CD4-positive, alpha-beta T cell (primary cell): ENCODE measurements at regions not wholly inside any gene's neighbourhood (a gene's known extent, or its start where the extent isn't known, plus 50 kb on each side); places are given as distances from the start of the nearest gene placed in this dataset.

ENCODE experiments used
- ATAC-seq: fragments of 200-7000 bp; cut with Tn5 transposase; one replicate; pipeline ENCODE4 v1.10.0; 2022; ENCODE audit warnings: mild to moderate bottlenecking; ENCODE audit not compliant: poor library complexity
- CTCF ChIA-PET: fragments of 350-600 bp; sonication (Branson Sonifier 250); formaldehyde crosslinking; loops from one replicate; lab custom pipeline; 2021; ENCODE audit warnings: antibody characterized with exemption, inconsistent platforms; lab: Charles Lee
- POLR2A ChIA-PET: fragments of 350-600 bp; sonication (Branson Sonifier 250); formaldehyde crosslinking; loops from one replicate; lab custom pipeline; 2021; ENCODE audit warnings: antibody characterized with exemption, inconsistent platforms; lab: Charles Lee
- DNase-seq, 14 experiments: peaks; one replicate each; pipeline ENCODE4 v3.0.0-alpha.2; 2013 to 2020; ENCODE audit warnings: mixed read lengths in 2 of 14
- H3K27ac ChIP-seq, 2 donors: one replicate each; pipeline versions ENCODE4 v1.5.1 to v1.7.0; 2013; ENCODE audit warnings: low read length in 2 of 2, low read depth in 1 of 2, mild to moderate bottlenecking in 1 of 2
- H3K27me3 ChIP-seq, 2 experiments: 1 replicate in 1 of 2; 2 replicates in 1 of 2; pipeline versions ENCODE4 v1.6.1 to v1.7.0; 2013; ENCODE audit warnings: low read length in 2 of 2, control low read depth in 1 of 2, mild to moderate bottlenecking in 1 of 2, moderate library complexity in 1 of 2; ENCODE audit not compliant: insufficient read depth in 2 of 2, control insufficient read depth in 1 of 2
- H3K36me3 ChIP-seq: one replicate; pipeline ENCODE4 v1.6.1; 2013; ENCODE audit warnings: low read length, control low read depth; ENCODE audit not compliant: insufficient read depth
- H3K4me1 ChIP-seq: one replicate; pipeline ENCODE4 v1.6.1; 2013; ENCODE audit warnings: low read length, control low read depth; ENCODE audit not compliant: insufficient read depth
- H3K4me3 ChIP-seq: one replicate; pipeline ENCODE4 v1.5.1; 2013; ENCODE audit warnings: mild to moderate bottlenecking, low read length, moderate library complexity
- H3K9me3 ChIP-seq, 2 experiments: 1 replicate in 1 of 2; 2 replicates in 1 of 2; pipeline versions ENCODE4 v1.6.1 to v1.7.0; 2013; ENCODE audit warnings: low read length in 2 of 2, mild to moderate bottlenecking in 2 of 2, control low read depth in 1 of 2, moderate library complexity in 1 of 2; ENCODE audit not compliant: control insufficient read depth in 1 of 2, insufficient read depth in 1 of 2
- H3K27ac Mint-ChIP-seq: one replicate; pipeline ENCODE4 v1.8.0; 2020; ENCODE audit warnings: mixed read lengths
- H3K27me3 Mint-ChIP-seq: one replicate; pipeline ENCODE4 v1.8.0; 2021; ENCODE audit warnings: mixed read lengths
- H3K36me3 Mint-ChIP-seq: one replicate; pipeline ENCODE4 v1.8.0; 2021; ENCODE audit warnings: low read depth, mixed read lengths
- H3K4me1 Mint-ChIP-seq: one replicate; pipeline ENCODE4 v1.8.0; 2021; ENCODE audit warnings: low read depth, mixed read lengths
- H3K4me3 Mint-ChIP-seq: one replicate; pipeline ENCODE4 v1.8.0; 2020; ENCODE audit warnings: mild to moderate bottlenecking, mixed read lengths
- H3K9me3 Mint-ChIP-seq: one replicate; pipeline ENCODE4 v1.8.0; 2020; ENCODE audit warnings: mixed read lengths
- intact Hi-C, 2 experiments: fragments of 100-400 bp; cut with DNase I in 1 of 2; cut with micrococcal nuclease in 1 of 2; formaldehyde crosslinking; loops; one replicate each; pipeline versions ENCODE4 v1.15.1 to v1.9.0; 2023 to 2025; cut with DNase I, micrococcal nuclease
- TF ChIP-seq, protein P1 (sequence below): fragments of 200-600 bp; IDR thresholded peaks from one replicate; pipeline ENCODE4 v1.8.0; 2022; ENCODE audit warnings: antibody characterized with exemption, mild to moderate bottlenecking

DNA sequence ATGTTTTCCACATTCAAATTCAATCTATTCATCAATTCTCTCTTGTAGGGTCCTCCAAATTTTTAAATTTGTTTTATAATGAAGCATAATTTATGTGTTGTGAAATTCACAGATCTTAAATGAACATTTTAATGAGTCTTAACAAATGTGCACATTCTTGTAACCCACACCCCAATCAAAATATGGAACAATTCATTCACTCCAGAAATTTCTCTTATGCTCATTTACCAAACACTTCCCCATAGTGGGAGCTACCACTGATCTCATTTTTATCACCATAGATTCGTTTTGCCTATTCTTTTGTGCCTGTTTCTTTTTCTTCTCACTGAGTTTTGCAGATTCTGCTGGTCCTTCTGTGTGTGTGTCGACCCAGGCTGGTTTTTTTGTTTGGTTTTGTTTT is 664.1 kb downstream of the EFNB2 start:
- no peaks in the 10 kb centered on the region for H3K36me3 Mint-ChIP-seq
- Histone ChIP-seq H3K4me3 (no peak overlapping the region), H3K4me1 (no peaks in the 10 kb centered on the region), H3K27me3 (no peaks in the 10 kb centered on the region), H3K27ac (no peak overlapping the region), H3K36me3 (no peaks in the 10 kb centered on the region), H3K9me3 (no peaks in the 10 kb centered on the region)
- no peaks in the 10 kb centered on the region for H3K27me3 Mint-ChIP-seq
- ATAC-seq, result no peak
- no peak overlapping the region for H3K4me3 Mint-ChIP-seq
- no peak overlapping the region for H3K27ac Mint-ChIP-seq
- H3K9me3 Mint-ChIP-seq, result no peaks in the 10 kb centered on the region
- POLR2A ChIA-PET, result no interaction called here
- H3K4me1 Mint-ChIP-seq, result no peaks in the 10 kb centered on the region
- intact Hi-C loops, result no loop called here
- TF ChIP-seq, protein P1, sequence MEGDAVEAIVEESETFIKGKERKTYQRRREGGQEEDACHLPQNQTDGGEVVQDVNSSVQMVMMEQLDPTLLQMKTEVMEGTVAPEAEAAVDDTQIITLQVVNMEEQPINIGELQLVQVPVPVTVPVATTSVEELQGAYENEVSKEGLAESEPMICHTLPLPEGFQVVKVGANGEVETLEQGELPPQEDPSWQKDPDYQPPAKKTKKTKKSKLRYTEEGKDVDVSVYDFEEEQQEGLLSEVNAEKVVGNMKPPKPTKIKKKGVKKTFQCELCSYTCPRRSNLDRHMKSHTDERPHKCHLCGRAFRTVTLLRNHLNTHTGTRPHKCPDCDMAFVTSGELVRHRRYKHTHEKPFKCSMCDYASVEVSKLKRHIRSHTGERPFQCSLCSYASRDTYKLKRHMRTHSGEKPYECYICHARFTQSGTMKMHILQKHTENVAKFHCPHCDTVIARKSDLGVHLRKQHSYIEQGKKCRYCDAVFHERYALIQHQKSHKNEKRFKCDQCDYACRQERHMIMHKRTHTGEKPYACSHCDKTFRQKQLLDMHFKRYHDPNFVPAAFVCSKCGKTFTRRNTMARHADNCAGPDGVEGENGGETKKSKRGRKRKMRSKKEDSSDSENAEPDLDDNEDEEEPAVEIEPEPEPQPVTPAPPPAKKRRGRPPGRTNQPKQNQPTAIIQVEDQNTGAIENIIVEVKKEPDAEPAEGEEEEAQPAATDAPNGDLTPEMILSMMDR, result no peak
- CTCF ChIA-PET, result no interaction called here
- no peak for DNase-seq

DNA sequence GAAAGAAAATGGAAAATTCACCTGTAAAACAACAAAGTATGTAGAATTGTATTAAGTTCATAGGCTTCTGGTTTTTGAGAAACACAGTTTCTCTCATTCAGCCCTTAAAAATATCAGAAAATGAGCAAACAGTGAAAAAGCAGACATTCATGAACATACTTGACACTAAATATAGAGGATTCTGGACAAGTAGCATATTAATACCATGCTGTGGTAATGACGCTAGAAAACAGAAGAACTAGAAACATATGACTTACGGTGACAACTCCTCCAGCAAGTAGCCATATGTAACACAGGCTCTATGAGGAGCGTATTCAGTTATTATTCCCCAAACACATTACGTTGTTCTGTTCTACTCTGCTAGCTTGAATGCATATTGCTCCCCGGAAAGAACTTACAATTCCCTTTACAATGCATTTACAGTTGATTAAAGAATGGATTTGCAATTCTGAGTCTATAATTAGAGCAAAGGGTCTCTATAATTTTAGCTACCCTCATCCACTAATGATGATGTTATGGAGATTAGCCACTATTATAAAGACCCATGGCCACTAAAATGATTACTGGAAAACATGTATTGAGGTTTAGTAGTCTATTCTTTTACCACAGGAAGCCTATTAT is 672.1 kb downstream of the EFNB2 start:
- TF ChIP-seq, protein P1, result no peak
- no peak for ATAC-seq
- Histone ChIP-seq H3K9me3 (no peaks in the 10 kb centered on the region), H3K4me1 (no peaks in the 10 kb centered on the region), H3K27me3 (no peaks in the 10 kb centered on the region), H3K36me3 (no peaks in the 10 kb centered on the region), H3K4me3 (no peak overlapping the region), H3K27ac (no peak overlapping the region)
- CTCF ChIA-PET, result no interaction called here
- Mint-ChIP-seq H3K27me3 (no peaks in the 10 kb centered on the region), H3K27ac (no peak overlapping the region), H3K4me3 (no peak overlapping the region), H3K36me3 (no peaks in the 10 kb centered on the region), H3K9me3 (no peaks in the 10 kb centered on the region), H3K4me1 (no peaks in the 10 kb centered on the region)
- no peak for DNase-seq
- intact Hi-C loops, result no loop called here
- POLR2A ChIA-PET, result no interaction called here

DNA sequence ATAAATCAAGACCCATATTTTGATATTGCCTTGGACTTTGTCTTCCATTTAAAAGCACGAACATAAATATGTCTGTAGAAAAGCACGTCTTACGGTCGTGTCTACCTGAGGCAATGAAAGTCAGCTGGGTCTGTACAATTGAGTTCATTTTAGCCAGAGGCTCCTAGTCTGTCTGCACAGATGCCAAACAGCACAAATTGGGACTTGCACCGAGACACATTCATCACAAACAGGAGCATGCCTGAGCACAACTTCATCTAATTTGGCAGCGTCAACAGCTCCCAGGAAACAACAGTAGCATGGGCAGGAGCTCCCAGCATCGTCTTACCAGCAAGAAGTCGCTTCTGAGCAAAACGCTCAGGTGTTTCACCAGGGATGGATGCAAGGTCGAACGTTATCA is 687.0 kb downstream of the EFNB2 start:
- intact Hi-C loops, result no loop called here
- Histone ChIP-seq H3K4me3 (no peak overlapping the region), H3K27me3 (no peaks in the 10 kb centered on the region), H3K36me3 (no peaks in the 10 kb centered on the region), H3K9me3 (no peaks in the 10 kb centered on the region), H3K27ac (no peak overlapping the region), H3K4me1 (no peaks in the 10 kb centered on the region)
- Mint-ChIP-seq H3K27ac (no peak overlapping the region), H3K36me3 (no peaks in the 10 kb centered on the region), H3K4me1 (no peaks in the 10 kb centered on the region), H3K4me3 (no peak overlapping the region), H3K27me3 (no peaks in the 10 kb centered on the region), H3K9me3 (no peaks in the 10 kb centered on the region)
- ChIA-PET POLR2A (no interaction called here), CTCF (no interaction called here)
- TF ChIP-seq, protein P1, result no peak
- ATAC-seq (no peak), DNase-seq (no peak)
